ENCODE measurements at regions not wholly inside any gene's neighbourhood (a gene's known extent, or its start where the extent isn't known, plus 50 kb on each side); places are given as distances from the start of the nearest gene placed in this dataset.

DNA sequence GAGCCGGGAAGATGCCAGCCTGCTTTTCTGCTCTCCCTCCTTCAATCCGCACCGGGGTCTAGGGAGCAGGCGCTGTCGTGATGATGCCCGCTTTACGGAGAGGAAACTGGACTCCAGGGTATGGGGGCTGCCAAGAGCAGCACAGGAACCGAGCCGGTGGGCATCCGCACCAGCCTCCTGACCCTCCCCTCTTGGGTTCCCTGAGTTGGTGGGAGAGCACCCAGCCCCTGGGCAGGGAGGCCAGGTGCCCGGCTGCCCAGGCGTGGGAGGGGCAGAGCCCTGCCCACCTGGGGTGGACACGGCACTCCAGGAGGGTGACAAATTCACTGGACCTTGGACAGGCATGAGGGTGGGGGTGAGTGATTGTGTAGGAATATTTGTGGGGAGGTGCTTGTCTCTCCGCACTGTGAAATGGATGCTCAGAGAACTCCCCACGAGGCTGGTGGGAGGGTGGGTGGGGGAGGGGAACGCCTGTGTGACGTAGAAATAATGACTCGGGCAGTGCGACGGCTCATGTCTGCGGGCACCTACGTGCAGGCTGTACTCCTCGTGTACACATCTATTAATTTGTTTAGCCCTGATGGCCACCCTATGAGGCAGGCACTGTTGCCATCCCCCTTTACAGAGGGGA lies 173.4 kb downstream of the BMP7 start:
- H3K4me3 ChIP-seq (ENCODE audit: low read depth, low read length), result no peak overlapping the region
- no peak for DNase-seq (ENCODE audit: low read depth)
- TF ChIP-seq, protein P1, sequence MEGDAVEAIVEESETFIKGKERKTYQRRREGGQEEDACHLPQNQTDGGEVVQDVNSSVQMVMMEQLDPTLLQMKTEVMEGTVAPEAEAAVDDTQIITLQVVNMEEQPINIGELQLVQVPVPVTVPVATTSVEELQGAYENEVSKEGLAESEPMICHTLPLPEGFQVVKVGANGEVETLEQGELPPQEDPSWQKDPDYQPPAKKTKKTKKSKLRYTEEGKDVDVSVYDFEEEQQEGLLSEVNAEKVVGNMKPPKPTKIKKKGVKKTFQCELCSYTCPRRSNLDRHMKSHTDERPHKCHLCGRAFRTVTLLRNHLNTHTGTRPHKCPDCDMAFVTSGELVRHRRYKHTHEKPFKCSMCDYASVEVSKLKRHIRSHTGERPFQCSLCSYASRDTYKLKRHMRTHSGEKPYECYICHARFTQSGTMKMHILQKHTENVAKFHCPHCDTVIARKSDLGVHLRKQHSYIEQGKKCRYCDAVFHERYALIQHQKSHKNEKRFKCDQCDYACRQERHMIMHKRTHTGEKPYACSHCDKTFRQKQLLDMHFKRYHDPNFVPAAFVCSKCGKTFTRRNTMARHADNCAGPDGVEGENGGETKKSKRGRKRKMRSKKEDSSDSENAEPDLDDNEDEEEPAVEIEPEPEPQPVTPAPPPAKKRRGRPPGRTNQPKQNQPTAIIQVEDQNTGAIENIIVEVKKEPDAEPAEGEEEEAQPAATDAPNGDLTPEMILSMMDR (IDR thresholded peaks at IDR 0.05; ENCODE audit: insufficient read depth, low read depth, low read length, missing control alignments), result no peak

DNA sequence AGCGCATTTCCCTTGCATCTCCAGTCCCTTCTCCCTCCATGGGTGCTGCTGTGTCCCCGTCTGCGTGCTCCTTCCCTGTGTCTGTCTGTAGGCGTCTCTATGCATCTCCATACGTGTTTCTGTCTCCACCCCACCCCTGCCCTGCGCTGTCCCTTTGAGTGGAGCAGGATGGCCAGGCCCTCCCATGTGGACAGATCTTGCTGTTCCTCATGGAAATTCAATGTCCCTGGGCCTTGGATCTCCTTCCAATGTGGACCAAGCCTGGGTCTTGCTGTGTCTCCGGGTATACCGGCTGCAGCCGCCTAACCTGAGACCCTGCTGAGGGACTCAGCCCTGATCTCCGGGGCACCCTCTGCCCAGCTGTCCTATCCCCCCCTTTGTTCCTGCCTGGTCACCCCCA lies 172.7 kb downstream of the BMP7 start:
- DNase-seq (ENCODE audit: low read depth), result no peak
- TF ChIP-seq, protein P1 (IDR thresholded peaks at IDR 0.05; ENCODE audit: insufficient read depth, low read depth, low read length, missing control alignments), result no peak

DNA sequence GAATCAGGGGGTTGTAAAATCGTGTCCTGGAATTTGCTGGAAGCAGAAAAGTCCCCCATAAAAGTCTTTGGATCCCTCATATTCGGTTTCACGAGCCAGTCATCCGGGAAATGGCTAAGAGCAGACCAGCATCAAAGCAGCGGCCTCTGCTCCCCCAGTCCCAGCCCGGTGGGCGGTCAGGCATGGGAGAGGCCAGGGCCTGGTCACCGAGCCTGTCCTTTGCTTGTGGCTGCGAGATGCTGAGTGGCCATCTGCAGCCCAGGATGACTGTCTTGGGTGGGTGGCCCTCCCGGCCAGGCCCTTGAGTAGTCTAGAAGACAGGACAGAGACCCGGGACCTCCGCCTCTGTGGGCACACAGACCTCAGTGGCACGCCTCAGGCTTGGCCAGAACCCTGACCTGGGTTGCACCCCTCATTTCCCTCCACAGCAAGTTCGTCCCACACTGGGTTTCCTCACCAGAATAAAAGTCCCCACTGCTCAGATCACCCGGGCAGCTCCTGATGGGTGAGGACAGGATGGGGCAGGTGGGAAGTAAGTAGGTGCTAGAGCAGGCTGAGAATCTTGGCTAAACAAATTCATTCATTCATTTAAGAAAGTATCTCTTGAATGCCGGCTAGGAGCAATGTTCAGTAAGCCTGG lies 172.1 kb downstream of the BMP7 start:
- TF ChIP-seq, protein P1 (IDR thresholded peaks at IDR 0.05; ENCODE audit: insufficient read depth, low read depth, low read length, missing control alignments), result no peak
- H3K4me3 ChIP-seq (ENCODE audit: low read depth, low read length), result no peak overlapping the region
- no peak for DNase-seq (ENCODE audit: low read depth)

More for the DNA sequence above, 172.7 kb downstream of the BMP7 start:
- H3K4me3 ChIP-seq (ENCODE audit: low read depth, low read length), result no peak overlapping the region

DNA sequence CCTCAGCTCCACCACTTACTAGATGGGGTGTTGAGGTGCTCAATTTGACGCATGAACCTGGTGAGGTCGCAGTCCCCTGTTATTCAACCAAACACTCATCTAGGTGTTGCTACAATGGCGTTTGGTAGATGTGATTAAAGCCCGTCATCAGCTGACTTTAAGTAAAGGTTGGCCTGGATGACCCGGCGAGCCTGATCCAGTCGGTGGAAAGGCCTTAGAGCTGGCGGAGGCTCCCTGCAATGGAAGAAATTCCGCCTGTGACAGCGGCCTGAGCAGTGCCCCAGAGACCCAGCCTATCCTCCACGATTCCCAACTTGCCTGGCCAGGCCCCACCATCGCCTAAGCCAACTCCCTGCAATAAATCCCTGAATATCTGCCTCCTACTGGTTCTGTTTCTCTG lies 171.4 kb downstream of the BMP7 start:
- TF ChIP-seq, protein P1 (IDR thresholded peaks at IDR 0.05; ENCODE audit: insufficient read depth, low read depth, low read length, missing control alignments), result no peak
- no peak overlapping the region for H3K4me3 ChIP-seq (ENCODE audit: low read depth, low read length)
- no peak for DNase-seq (ENCODE audit: low read depth)

DNA sequence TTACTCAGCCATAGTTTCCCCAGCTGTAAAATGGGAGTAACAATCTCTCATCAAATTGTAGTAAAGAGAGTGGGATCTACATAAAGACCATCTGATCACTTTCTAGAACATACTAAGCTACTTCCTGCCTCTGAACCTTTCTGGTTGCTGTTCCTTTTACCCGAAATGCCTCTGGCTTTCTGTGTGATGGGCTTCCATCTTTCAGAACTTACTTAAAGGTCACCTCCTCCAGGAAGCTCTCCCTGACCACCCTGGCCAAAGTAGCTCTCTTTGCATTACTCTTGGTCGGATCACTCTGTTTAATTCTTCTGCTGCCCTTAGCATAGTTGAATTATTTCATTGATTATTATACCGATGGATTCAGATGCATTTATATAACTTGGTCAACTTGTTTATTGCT lies 171.0 kb downstream of the BMP7 start:
- DNase-seq (ENCODE audit: low read depth), result no peak
- no peak overlapping the region for H3K4me3 ChIP-seq (ENCODE audit: low read depth, low read length)
- TF ChIP-seq, protein P1 (IDR thresholded peaks at IDR 0.05; ENCODE audit: insufficient read depth, low read depth, low read length, missing control alignments), result no peak

DNA sequence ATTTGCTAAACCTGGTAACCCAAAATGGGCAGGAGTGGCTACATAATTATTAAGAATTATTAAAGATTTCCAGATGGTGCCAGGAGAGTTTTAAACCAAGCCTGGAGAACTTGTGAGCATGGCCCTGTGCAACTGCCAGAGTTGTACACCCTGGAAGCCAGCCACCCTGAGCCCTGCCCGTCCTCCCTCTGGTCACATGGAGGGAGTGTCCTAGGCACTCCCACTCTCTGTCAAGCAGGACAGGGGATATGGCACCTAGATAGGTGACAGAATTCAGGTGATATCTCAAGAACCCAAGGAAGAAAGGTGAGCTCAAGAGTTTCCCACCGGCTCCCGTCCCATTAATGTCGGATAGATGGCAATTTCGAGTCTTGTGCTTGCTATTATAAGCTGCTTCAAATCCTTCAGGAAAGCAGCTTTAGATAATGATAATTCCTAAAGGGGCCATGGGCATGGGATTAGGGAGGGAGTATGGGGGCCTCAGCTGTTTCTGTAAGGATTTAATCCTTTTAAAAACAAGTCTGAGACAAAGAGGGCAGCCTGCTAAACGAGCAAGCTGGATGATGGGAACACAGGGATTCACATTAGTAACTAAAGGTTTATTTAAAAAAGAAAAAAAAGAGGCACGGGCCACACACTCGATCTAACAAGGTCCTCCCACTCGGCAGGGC lies 169.1 kb downstream of the BMP7 start:
- TF ChIP-seq, protein P1 (IDR thresholded peaks at IDR 0.05; ENCODE audit: insufficient read depth, low read depth, low read length, missing control alignments), result no peak
- H3K4me3 ChIP-seq (ENCODE audit: low read depth, low read length), result no peak overlapping the region
- DNase-seq (ENCODE audit: low read depth), result no peak
